ENCODE measurements at regions not wholly inside any gene's neighbourhood (a gene's known extent, or its start where the extent isn't known, plus 50 kb on each side); places are given as distances from the start of the nearest gene placed in this dataset.

DNA sequence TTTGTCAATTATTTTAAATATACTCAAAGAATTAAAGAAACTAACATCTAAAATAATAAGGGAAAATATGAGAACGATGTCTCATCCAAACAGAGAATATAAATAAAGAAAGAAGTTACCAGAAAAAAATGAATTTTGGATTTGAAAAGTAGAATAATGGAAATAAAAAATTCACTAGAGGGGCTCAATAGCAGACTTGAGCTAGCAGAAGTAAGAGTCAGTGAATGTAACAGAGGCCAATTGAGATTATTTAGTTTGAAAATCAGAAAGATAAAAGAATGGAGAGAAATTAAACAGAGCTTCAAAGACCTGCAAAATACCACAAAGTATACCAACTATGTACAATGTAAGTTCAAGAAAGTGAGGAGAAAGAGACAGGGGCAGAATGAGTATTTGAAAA lies 333.6 kb downstream of the GPD2 start:
- Histone ChIP-seq H4K20me1 (ENCODE audit: control insufficient read depth, insufficient read depth) (no peaks in the 10 kb centered on the region), H3K9ac (ENCODE audit: control insufficient read depth, insufficient read depth, low read length) (no peak overlapping the region), H3K36me3 (ENCODE audit: control insufficient read depth in 2 of 2, insufficient read depth in 2 of 2, low read length in 1 of 2) (no peaks in the 10 kb centered on the region), H2AFZ (ENCODE audit: control insufficient read depth, low read depth, low read length) (no peak overlapping the region), H3K9me3 (replicated peaks; ENCODE audit: control insufficient read depth, insufficient read depth, low read length) (no peaks in the 10 kb centered on the region), H3K4me3 (no peak overlapping the region), H3K27me3 (replicated peaks in 1 of 2; ENCODE audit: control insufficient read depth in 2 of 2, insufficient read depth in 2 of 2, low read length in 1 of 2) (no peaks in the 10 kb centered on the region), H3K4me1 (ENCODE audit: control insufficient read depth, insufficient read depth, low read length) (no peaks in the 10 kb centered on the region), H3K27ac (ENCODE audit: control insufficient read depth, insufficient read depth) (no peak overlapping the region), H3K4me2 (ENCODE audit: control insufficient read depth, insufficient read depth) (no peak overlapping the region), H3K79me2 (ENCODE audit: control insufficient read depth, insufficient read depth, low read length) (no peaks in the 10 kb centered on the region)
- POLR2A ChIA-PET = no interaction called here
- intact Hi-C loops (cut with micrococcal nuclease; ENCODE audit: unreplicated experiment) (no loop called here), in situ Hi-C loops (cut with MboI) (no loop called here)
- ATAC-seq = no peak
- DNase-seq (ENCODE audit: low read depth, low spot score) = no peak
- SMC1A ChIA-PET (ENCODE audit: uncharacterized antibody, unreplicated experiment) = no interaction called here
- FAIRE-seq = no peak
- 0% methylated on average over 1 of the region's 1 CpG for WGBS (ENCODE audit: insufficient coverage, insufficient replicate concordance, low lambda C conversion rate, missing lambda C conversion rate)
- RAD21 ChIA-PET (ENCODE audit: unreplicated experiment) = no interaction called here
- CTCF ChIA-PET = no interaction called here
- TF ChIP-seq SMAD1 (IDR thresholded peaks at IDR 0.05; ENCODE audit: low read depth, partially characterized antibody) = no peak
- TF ChIP-seq, protein P1, sequence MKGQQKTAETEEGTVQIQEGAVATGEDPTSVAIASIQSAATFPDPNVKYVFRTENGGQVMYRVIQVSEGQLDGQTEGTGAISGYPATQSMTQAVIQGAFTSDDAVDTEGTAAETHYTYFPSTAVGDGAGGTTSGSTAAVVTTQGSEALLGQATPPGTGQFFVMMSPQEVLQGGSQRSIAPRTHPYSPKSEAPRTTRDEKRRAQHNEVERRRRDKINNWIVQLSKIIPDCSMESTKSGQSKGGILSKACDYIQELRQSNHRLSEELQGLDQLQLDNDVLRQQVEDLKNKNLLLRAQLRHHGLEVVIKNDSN (IDR thresholded peaks at IDR 0.05; ENCODE audit: borderline replicate concordance, extremely low read length, insufficient read depth, low read depth, low read length) = no peak
- TF ChIP-seq BMI1 (IDR thresholded peaks at IDR 0.05; ENCODE audit: borderline replicate concordance) = no peak
- TF ChIP-seq MYB (IDR thresholded peaks at IDR 0.05; ENCODE audit: borderline replicate concordance, low read depth, low read length) = no peak
- TF ChIP-seq, protein P2, sequence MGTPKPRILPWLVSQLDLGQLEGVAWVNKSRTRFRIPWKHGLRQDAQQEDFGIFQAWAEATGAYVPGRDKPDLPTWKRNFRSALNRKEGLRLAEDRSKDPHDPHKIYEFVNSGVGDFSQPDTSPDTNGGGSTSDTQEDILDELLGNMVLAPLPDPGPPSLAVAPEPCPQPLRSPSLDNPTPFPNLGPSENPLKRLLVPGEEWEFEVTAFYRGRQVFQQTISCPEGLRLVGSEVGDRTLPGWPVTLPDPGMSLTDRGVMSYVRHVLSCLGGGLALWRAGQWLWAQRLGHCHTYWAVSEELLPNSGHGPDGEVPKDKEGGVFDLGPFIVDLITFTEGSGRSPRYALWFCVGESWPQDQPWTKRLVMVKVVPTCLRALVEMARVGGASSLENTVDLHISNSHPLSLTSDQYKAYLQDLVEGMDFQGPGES (IDR thresholded peaks at IDR 0.05) = no peak
- TF ChIP-seq, protein P3, sequence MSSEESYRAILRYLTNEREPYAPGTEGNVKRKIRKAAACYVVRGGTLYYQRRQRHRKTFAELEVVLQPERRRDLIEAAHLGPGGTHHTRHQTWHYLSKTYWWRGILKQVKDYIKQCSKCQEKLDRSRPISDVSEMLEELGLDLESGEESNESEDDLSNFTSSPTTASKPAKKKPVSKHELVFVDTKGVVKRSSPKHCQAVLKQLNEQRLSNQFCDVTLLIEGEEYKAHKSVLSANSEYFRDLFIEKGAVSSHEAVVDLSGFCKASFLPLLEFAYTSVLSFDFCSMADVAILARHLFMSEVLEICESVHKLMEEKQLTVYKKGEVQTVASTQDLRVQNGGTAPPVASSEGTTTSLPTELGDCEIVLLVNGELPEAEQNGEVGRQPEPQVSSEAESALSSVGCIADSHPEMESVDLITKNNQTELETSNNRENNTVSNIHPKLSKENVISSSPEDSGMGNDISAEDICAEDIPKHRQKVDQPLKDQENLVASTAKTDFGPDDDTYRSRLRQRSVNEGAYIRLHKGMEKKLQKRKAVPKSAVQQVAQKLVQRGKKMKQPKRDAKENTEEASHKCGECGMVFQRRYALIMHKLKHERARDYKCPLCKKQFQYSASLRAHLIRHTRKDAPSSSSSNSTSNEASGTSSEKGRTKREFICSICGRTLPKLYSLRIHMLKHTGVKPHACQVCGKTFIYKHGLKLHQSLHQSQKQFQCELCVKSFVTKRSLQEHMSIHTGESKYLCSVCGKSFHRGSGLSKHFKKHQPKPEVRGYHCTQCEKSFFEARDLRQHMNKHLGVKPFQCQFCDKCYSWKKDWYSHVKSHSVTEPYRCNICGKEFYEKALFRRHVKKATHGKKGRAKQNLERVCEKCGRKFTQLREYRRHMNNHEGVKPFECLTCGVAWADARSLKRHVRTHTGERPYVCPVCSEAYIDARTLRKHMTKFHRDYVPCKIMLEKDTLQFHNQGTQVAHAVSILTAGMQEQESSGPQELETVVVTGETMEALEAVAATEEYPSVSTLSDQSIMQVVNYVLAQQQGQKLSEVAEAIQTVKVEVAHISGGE (CRISPR knock-in tag; IDR thresholded peaks at IDR 0.05) = no peak
- TF ChIP-seq, protein P4, sequence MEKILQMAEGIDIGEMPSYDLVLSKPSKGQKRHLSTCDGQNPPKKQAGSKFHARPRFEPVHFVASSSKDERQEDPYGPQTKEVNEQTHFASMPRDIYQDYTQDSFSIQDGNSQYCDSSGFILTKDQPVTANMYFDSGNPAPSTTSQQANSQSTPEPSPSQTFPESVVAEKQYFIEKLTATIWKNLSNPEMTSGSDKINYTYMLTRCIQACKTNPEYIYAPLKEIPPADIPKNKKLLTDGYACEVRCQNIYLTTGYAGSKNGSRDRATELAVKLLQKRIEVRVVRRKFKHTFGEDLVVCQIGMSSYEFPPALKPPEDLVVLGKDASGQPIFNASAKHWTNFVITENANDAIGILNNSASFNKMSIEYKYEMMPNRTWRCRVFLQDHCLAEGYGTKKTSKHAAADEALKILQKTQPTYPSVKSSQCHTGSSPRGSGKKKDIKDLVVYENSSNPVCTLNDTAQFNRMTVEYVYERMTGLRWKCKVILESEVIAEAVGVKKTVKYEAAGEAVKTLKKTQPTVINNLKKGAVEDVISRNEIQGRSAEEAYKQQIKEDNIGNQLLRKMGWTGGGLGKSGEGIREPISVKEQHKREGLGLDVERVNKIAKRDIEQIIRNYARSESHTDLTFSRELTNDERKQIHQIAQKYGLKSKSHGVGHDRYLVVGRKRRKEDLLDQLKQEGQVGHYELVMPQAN (conservative IDR thresholded peaks at IDR 0.05) = no peak
- TF ChIP-seq KDM1A (IDR thresholded peaks at IDR 0.05; ENCODE audit: borderline replicate concordance) = no peak
- BruUV-seq (replicated peaks) = no TSS peak
